ENCODE measurements at regions not wholly inside any gene's neighbourhood (a gene's known extent, or its start where the extent isn't known, plus 50 kb on each side); places are given as distances from the start of the nearest gene placed in this dataset.

GRCh38 chr4:119873132-119873531 lies 193.5 kb downstream of the MAD2L1 start:
- no peaks in the 10 kb centered on the region for H3K4me1 ChIP-seq (ENCODE audit: control insufficient read depth, insufficient read depth, low read length)
- H3K9me3 ChIP-seq (ENCODE audit: control insufficient read depth, insufficient read depth, low read depth, low read length): no peaks in the 10 kb centered on the region
- H3K4me3 ChIP-seq (ENCODE audit: low read depth, low read length): no peak overlapping the region
- H3K27ac ChIP-seq (ENCODE audit: extremely low read depth, low read depth, low read length): no peak overlapping the region
- ChIA-PET CTCF (no interaction called here), POLR2A (no interaction called here)
- no peaks in the 10 kb centered on the region for H3K36me3 ChIP-seq (ENCODE audit: control insufficient read depth in 2 of 2, insufficient read depth in 1 of 2, low read length in 2 of 2)
- no peak for TF ChIP-seq SCRT2 (tag by site-specific recombination; IDR thresholded peaks at IDR 0.05)
- no peak for TF ChIP-seq ZNF19 (tag by site-specific recombination; IDR thresholded peaks at IDR 0.05; ENCODE audit: low read depth)
- no peak for TF ChIP-seq ZNF704 (tag by site-specific recombination; IDR thresholded peaks at IDR 0.05)
- TF ChIP-seq GFI1B (tag by site-specific recombination; IDR thresholded peaks at IDR 0.05): no peak
- TF ChIP-seq ZBTB21 (tag by site-specific recombination; IDR thresholded peaks at IDR 0.05): no peak
- no peak for TF ChIP-seq ZNF837 (tag by site-specific recombination; IDR thresholded peaks at IDR 0.05)
- no peak for TF ChIP-seq IKZF3 (tag by site-specific recombination; IDR thresholded peaks at IDR 0.05)
- TF ChIP-seq, protein P1, sequence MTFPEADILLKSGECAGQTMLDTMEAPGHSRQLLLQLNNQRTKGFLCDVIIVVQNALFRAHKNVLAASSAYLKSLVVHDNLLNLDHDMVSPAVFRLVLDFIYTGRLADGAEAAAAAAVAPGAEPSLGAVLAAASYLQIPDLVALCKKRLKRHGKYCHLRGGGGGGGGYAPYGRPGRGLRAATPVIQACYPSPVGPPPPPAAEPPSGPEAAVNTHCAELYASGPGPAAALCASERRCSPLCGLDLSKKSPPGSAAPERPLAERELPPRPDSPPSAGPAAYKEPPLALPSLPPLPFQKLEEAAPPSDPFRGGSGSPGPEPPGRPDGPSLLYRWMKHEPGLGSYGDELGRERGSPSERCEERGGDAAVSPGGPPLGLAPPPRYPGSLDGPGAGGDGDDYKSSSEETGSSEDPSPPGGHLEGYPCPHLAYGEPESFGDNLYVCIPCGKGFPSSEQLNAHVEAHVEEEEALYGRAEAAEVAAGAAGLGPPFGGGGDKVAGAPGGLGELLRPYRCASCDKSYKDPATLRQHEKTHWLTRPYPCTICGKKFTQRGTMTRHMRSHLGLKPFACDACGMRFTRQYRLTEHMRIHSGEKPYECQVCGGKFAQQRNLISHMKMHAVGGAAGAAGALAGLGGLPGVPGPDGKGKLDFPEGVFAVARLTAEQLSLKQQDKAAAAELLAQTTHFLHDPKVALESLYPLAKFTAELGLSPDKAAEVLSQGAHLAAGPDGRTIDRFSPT (tag by site-specific recombination; IDR thresholded peaks at IDR 0.05): no peak
- no peak for TF ChIP-seq ZNF654 (tag by site-specific recombination; IDR thresholded peaks at IDR 0.05; ENCODE audit: low read depth)
- TF ChIP-seq ZNF548 (tag by site-specific recombination; IDR thresholded peaks at IDR 0.05): no peak
- TF ChIP-seq ZNF585B (tag by site-specific recombination; IDR thresholded peaks at IDR 0.05): no peak
- no peak for TF ChIP-seq KLF10 (tag by site-specific recombination; IDR thresholded peaks at IDR 0.05)
- TF ChIP-seq ZIC2 (tag by site-specific recombination; IDR thresholded peaks at IDR 0.05): no peak
- no peak for TF ChIP-seq ZSCAN16 (tag by site-specific recombination; IDR thresholded peaks at IDR 0.05)
- TF ChIP-seq PRDM6 (tag by site-specific recombination; IDR thresholded peaks at IDR 0.05): no peak
- TF ChIP-seq, protein P2, sequence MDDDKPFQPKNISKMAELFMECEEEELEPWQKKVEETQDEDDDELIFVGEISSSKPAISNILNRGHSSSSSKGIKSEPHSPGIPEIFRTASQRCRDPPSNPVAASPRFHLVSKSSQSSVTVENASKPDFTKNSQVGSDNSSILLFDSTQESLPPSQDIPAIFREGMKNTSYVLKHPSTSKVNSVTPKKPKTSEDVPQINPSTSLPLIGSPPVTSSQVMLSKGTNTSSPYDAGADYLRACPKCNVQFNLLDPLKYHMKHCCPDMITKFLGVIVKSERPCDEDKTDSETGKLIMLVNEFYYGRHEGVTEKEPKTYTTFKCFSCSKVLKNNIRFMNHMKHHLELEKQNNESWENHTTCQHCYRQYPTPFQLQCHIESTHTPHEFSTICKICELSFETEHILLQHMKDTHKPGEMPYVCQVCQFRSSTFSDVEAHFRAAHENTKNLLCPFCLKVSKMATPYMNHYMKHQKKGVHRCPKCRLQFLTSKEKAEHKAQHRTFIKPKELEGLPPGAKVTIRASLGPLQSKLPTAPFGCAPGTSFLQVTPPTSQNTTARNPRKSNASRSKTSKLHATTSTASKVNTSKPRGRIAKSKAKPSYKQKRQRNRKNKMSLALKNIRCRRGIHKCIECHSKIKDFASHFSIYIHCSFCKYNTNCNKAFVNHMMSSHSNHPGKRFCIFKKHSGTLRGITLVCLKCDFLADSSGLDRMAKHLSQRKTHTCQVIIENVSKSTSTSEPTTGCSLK (tag by site-specific recombination; IDR thresholded peaks at IDR 0.05): no peak

GRCh38 chr4:119872371-119873016 lies 194.2 kb downstream of the MAD2L1 start:
- no peak overlapping the region for H3K4me3 ChIP-seq (ENCODE audit: low read depth, low read length)
- POLR2A ChIA-PET: no interaction called here
- CTCF ChIA-PET: no interaction called here
- TF ChIP-seq, protein P3, sequence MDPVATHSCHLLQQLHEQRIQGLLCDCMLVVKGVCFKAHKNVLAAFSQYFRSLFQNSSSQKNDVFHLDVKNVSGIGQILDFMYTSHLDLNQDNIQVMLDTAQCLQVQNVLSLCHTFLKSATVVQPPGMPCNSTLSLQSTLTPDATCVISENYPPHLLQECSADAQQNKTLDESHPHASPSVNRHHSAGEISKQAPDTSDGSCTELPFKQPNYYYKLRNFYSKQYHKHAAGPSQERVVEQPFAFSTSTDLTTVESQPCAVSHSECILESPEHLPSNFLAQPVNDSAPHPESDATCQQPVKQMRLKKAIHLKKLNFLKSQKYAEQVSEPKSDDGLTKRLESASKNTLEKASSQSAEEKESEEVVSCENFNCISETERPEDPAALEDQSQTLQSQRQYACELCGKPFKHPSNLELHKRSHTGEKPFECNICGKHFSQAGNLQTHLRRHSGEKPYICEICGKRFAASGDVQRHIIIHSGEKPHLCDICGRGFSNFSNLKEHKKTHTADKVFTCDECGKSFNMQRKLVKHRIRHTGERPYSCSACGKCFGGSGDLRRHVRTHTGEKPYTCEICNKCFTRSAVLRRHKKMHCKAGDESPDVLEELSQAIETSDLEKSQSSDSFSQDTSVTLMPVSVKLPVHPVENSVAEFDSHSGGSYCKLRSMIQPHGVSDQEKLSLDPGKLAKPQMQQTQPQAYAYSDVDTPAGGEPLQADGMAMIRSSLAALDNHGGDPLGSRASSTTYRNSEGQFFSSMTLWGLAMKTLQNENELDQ (tag by site-specific recombination; IDR thresholded peaks at IDR 0.05; ENCODE audit: low read depth): no peak
- TF ChIP-seq ZNF248 (tag by site-specific recombination; IDR thresholded peaks at IDR 0.05) (no peak), OSR2 (tag by site-specific recombination; IDR thresholded peaks at IDR 0.05) (no peak), ZNF175 (tag by site-specific recombination; IDR thresholded peaks at IDR 0.05) (no peak), PRDM6 (tag by site-specific recombination; IDR thresholded peaks at IDR 0.05) (no peak), BCL11A (tag by site-specific recombination; IDR thresholded peaks at IDR 0.05; ENCODE audit: low read depth) (no peak), ZNF677 (tag by site-specific recombination; IDR thresholded peaks at IDR 0.05) (no peak), YY1 (tag by site-specific recombination; IDR thresholded peaks at IDR 0.05) (no peak), ZNF202 (tag by site-specific recombination; IDR thresholded peaks at IDR 0.05; ENCODE audit: borderline replicate concordance) (no peak), ZNF626 (tag by site-specific recombination; IDR thresholded peaks at IDR 0.05) (no peak)

More at GRCh38 chr4:119872371-119873016, 194.2 kb downstream of the MAD2L1 start:
- H3K4me1 ChIP-seq (ENCODE audit: control insufficient read depth, insufficient read depth, low read length): no peaks in the 10 kb centered on the region
- no peaks in the 10 kb centered on the region for H3K36me3 ChIP-seq (ENCODE audit: control insufficient read depth in 2 of 2, insufficient read depth in 1 of 2, low read length in 2 of 2)
- no peak overlapping the region for H3K27ac ChIP-seq (ENCODE audit: extremely low read depth, low read depth, low read length)
- no peaks in the 10 kb centered on the region for H3K9me3 ChIP-seq (ENCODE audit: control insufficient read depth, insufficient read depth, low read depth, low read length)

All from HEK293 (cell line).